ENCODE measurements at regions not wholly inside any gene's neighbourhood (a gene's known extent, or its start where the extent isn't known, plus 50 kb on each side); places are given as distances from the start of the nearest gene placed in this dataset.

- WGBS: 76% methylated on average over 8 of the region's 8 CpGs
- H3K4me1 ChIP-seq: no peaks in the 10 kb centered on the region
Measured at GRCh38 chr4:138707746-138708677, 307.6 kb upstream of the NOCT start.

GRCh38 chr4:138706201-138706600 is 309.4 kb upstream of the NOCT start:
- DNase-seq (ENCODE audit: extremely low spot score): no peak
- H3K27ac ChIP-seq (replicated peaks in 1 of 4): no peak overlapping the region
- no peaks in the 10 kb centered on the region for H3K4me1 ChIP-seq
- no peaks in the 10 kb centered on the region for H3K27me3 ChIP-seq
- no peaks in the 10 kb centered on the region for H3K36me3 ChIP-seq
- H3K9me3 ChIP-seq: no peaks in the 10 kb centered on the region
- intact Hi-C loops (cut with DNase I): no loop called here
- TF ChIP-seq POLR2AphosphoS5 (IDR thresholded peaks at IDR 0.05) (no peak), POLR2A (IDR thresholded peaks at IDR 0.05; ENCODE audit: low read depth) (no peak), EP300 (IDR thresholded peaks at IDR 0.05) (no peak)
- TF ChIP-seq, protein P1, sequence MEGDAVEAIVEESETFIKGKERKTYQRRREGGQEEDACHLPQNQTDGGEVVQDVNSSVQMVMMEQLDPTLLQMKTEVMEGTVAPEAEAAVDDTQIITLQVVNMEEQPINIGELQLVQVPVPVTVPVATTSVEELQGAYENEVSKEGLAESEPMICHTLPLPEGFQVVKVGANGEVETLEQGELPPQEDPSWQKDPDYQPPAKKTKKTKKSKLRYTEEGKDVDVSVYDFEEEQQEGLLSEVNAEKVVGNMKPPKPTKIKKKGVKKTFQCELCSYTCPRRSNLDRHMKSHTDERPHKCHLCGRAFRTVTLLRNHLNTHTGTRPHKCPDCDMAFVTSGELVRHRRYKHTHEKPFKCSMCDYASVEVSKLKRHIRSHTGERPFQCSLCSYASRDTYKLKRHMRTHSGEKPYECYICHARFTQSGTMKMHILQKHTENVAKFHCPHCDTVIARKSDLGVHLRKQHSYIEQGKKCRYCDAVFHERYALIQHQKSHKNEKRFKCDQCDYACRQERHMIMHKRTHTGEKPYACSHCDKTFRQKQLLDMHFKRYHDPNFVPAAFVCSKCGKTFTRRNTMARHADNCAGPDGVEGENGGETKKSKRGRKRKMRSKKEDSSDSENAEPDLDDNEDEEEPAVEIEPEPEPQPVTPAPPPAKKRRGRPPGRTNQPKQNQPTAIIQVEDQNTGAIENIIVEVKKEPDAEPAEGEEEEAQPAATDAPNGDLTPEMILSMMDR (IDR thresholded peaks at IDR 0.05): no peak
- WGBS: 93% methylated on average over 2 of the region's 2 CpGs
- no peak overlapping the region for H3K4me3 ChIP-seq

More at GRCh38 chr4:138707746-138708677, 307.6 kb upstream of the NOCT start:
- Histone ChIP-seq H3K36me3 (no peaks in the 10 kb centered on the region), H3K4me3 (no peak overlapping the region), H3K27me3 (no peaks in the 10 kb centered on the region), H3K9me3 (no peaks in the 10 kb centered on the region), H3K27ac (replicated peaks in 1 of 4) (no peak overlapping the region)
- TF ChIP-seq POLR2A (IDR thresholded peaks at IDR 0.05; ENCODE audit: low read depth): no peak
- no peak for TF ChIP-seq EP300 (IDR thresholded peaks at IDR 0.05)
- no peak for TF ChIP-seq POLR2AphosphoS5 (IDR thresholded peaks at IDR 0.05)
- TF ChIP-seq, protein P1 (IDR thresholded peaks at IDR 0.05): no peak
- DNase-seq (ENCODE audit: extremely low spot score): no peak
- intact Hi-C loops (cut with DNase I): no loop called here

GRCh38 chr4:138702190-138702824 is 313.3 kb upstream of the NOCT start:
- H3K4me3 ChIP-seq: no peak overlapping the region
- intact Hi-C loops (cut with DNase I): no loop called here
- peaks cover 0 to 8% (median 1%) of the 10 kb centered on the region in 4 donors for H3K4me1 ChIP-seq
- TF ChIP-seq EP300 (IDR thresholded peaks at IDR 0.05): no peak
- no peak for TF ChIP-seq POLR2A (IDR thresholded peaks at IDR 0.05; ENCODE audit: low read depth)
- no peak for TF ChIP-seq POLR2AphosphoS5 (IDR thresholded peaks at IDR 0.05)
- TF ChIP-seq, protein P1 (IDR thresholded peaks at IDR 0.05): no peak
- H3K36me3 ChIP-seq: no peaks in the 10 kb centered on the region
- H3K9me3 ChIP-seq: no peaks in the 10 kb centered on the region
- H3K27me3 ChIP-seq: no peaks in the 10 kb centered on the region
- no peak for DNase-seq (ENCODE audit: extremely low spot score)
- 51% methylated on average over 3 of the region's 3 CpGs for WGBS
- no peak overlapping the region for H3K27ac ChIP-seq (replicated peaks in 1 of 4)

- Histone ChIP-seq H3K4me1 (peaks cover 0 to 18% (median 5%) of the 10 kb centered on the region in 4 donors), H3K36me3 (no peaks in the 10 kb centered on the region), H3K4me3 (no peak overlapping the region), H3K9me3 (no peaks in the 10 kb centered on the region), H3K27ac (replicated peaks in 1 of 4) (no peak overlapping the region), H3K27me3 (no peaks in the 10 kb centered on the region)
- DNase-seq (ENCODE audit: extremely low spot score): no peak
- WGBS: 49% methylated on average over 3 of the region's 3 CpGs
- intact Hi-C loops (cut with DNase I): no loop called here
- TF ChIP-seq, protein P1 (IDR thresholded peaks at IDR 0.05): no peak
- no peak for TF ChIP-seq POLR2AphosphoS5 (IDR thresholded peaks at IDR 0.05)
- no peak for TF ChIP-seq POLR2A (IDR thresholded peaks at IDR 0.05; ENCODE audit: low read depth)
- TF ChIP-seq EP300 (IDR thresholded peaks at IDR 0.05): no peak
Measured at GRCh38 chr4:138698641-138699040, 316.9 kb upstream of the NOCT start.

Measured in esophagus muscularis mucosa (tissue), 4 donors.